SH-SY5Y (cell line): ENCODE measurements at regions not wholly inside any gene's neighbourhood (a gene's known extent, or its start where the extent isn't known, plus 50 kb on each side); places are given as distances from the start of the nearest gene placed in this dataset.

Experiments
- GATA2 ChIP-seq: IDR thresholded peaks from 2 replicates; pipeline ENCODE4 v1.6.1; 2011; ENCODE audit warnings: mild to moderate bottlenecking, low read depth, low read length
- GATA3 ChIP-seq: IDR thresholded peaks from 2 replicates; pipeline ENCODE4 v1.6.1; 2011; ENCODE audit warnings: low read depth, mild to moderate bottlenecking, low read length, moderate library complexity

GRCh38 chr10:89973326-89973725 is 271.9 kb downstream of the KIF20B start:
- TF ChIP-seq GATA3 (no peak), GATA2 (no peak)
